AG10803 (cell line): ENCODE measurements at regions not wholly inside any gene's neighbourhood (a gene's known extent, or its start where the extent isn't known, plus 50 kb on each side); places are given as distances from the start of the nearest gene placed in this dataset.

Source experiments
- DNase-seq: peaks from one replicate; pipeline ENCODE4 v3.0.0; 2010; ENCODE audit warnings: low read depth
- H3K4me3 ChIP-seq: 2 replicates; pipeline ENCODE4 v1.5.1; 2011; ENCODE audit warnings: mild to moderate bottlenecking, low read length, control low read depth
- CTCF ChIP-seq: conservative IDR thresholded peaks from 2 replicates; pipeline ENCODE4 v1.5.1; 2011; ENCODE audit warnings: mild to moderate bottlenecking, low read length, control low read depth, inconsistent platforms

- no peak overlapping the region for H3K4me3 ChIP-seq
- no peak for DNase-seq
- TF ChIP-seq CTCF, result no peak
Observed at GRCh38 chr15:97248376-97248775, 712.1 kb upstream of the ARRDC4 start.

GRCh38 chr15:97259943-97260342, 700.6 kb upstream of the ARRDC4 start:
- DNase-seq, result no peak

GRCh38 chr15:97301166-97301565, 659.3 kb upstream of the ARRDC4 start:
- no peak for DNase-seq
- no peak for TF ChIP-seq CTCF
- H3K4me3 ChIP-seq, result no peak overlapping the region

More at GRCh38 chr15:97259943-97260342, 700.6 kb upstream of the ARRDC4 start:
- no peak overlapping the region for H3K4me3 ChIP-seq
- no peak for TF ChIP-seq CTCF

GRCh38 chr15:97316362-97316761, 644.1 kb upstream of the ARRDC4 start:
- no peak overlapping the region for H3K4me3 ChIP-seq
- DNase-seq, result no peak
- TF ChIP-seq CTCF, result no peak

GRCh38 chr15:97317163-97317562, 643.3 kb upstream of the ARRDC4 start:
- DNase-seq, result no peak
- H3K4me3 ChIP-seq, result no peak overlapping the region
- TF ChIP-seq CTCF, result no peak

GRCh38 chr15:97319291-97319690, 641.2 kb upstream of the ARRDC4 start:
- DNase-seq, result no peak
- TF ChIP-seq CTCF, result no peak
- no peak overlapping the region for H3K4me3 ChIP-seq

GRCh38 chr15:97346221-97346620, 614.3 kb upstream of the ARRDC4 start:
- no peak overlapping the region for H3K4me3 ChIP-seq
- DNase-seq, result no peak
- no peak for TF ChIP-seq CTCF
